ENCODE measurements at regions not wholly inside any gene's neighbourhood (a gene's known extent, or its start where the extent isn't known, plus 50 kb on each side); places are given as distances from the start of the nearest gene placed in this dataset.

DNA sequence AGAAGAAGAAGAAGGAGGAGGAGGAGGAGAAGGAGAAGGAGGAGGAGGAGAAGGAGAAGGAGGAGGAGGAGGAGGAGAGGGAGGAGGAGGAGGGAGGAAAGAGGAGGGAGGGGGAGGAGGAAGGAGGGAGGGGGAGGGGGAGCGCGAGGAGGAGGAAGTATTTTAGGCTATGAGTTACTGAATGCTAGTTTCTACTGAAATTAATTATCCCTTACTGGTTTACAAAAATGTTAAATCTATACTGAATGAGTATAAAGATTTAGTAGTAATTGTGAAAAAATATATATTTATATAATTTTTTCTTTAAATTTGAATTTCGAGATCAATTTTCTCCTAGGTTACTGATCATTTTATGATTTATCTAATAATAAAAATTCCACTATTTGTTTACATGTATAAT is 1769.0 kb upstream of the NUDT12 start:
- DNase-seq (no peak), ATAC-seq (no peak)
- no peaks in the 10 kb centered on the region for H3K9me3 ChIP-seq (ENCODE audit: control insufficient read depth, low read length)
- no peak overlapping the region for H3K4me3 ChIP-seq (ENCODE audit: low read length)
- WGBS = 80% methylated on average over 3 of the region's 3 CpGs
- no peaks in the 10 kb centered on the region for H3K4me1 ChIP-seq (ENCODE audit: control insufficient read depth, insufficient read depth, low read length)
- intact Hi-C loops (cut with DNase I) = no loop called here
- H3K27ac ChIP-seq (ENCODE audit: low read length) = no peak overlapping the region
- H3K27me3 ChIP-seq (ENCODE audit: control insufficient read depth, insufficient read depth) = no peaks in the 10 kb centered on the region

DNA sequence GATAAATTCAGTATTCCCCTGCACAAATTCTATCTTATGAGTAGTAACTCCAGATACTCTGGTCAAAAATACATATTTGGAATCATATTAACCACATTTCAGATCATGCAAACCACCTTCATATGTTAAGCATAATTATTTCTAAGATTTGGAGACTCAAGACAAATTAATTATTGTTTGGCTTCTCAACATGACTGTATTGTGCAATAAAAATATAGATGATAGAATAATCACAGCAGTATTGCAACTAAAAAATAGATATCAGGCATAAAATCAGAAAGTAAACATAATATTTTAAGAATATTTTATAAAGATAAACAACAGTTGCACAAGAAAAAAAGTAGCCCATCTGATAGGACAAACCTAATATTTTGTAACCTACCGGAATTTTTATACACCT is 1767.6 kb upstream of the NUDT12 start:
- Histone ChIP-seq H3K4me1 (ENCODE audit: control insufficient read depth, insufficient read depth, low read length) (no peaks in the 10 kb centered on the region), H3K9me3 (ENCODE audit: control insufficient read depth, low read length) (no peaks in the 10 kb centered on the region), H3K27ac (ENCODE audit: low read length) (no peak overlapping the region), H3K4me3 (ENCODE audit: low read length) (no peak overlapping the region), H3K27me3 (ENCODE audit: control insufficient read depth, insufficient read depth) (no peaks in the 10 kb centered on the region)
- WGBS = 81% methylated on average over 1 of the region's 1 CpG
- intact Hi-C loops (cut with DNase I) = no loop called here
- DNase-seq (no peak), ATAC-seq (no peak)

DNA sequence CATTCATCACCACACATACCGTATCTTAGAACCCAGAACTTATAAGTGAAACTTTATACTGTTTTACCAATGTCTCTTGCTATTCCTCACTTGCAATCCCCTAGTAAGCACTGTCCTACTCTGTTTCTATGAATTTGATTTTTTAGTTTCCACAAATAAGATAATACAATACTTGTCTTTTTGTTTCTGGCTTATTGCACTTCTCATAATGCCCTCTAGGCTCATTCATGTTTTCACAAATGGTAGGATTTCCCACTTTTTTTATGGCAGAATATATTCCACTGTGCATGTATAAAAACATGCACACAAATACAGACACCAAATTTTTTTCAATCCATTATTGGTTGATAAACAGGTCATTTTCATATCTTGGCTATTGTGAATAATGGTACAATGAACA is 1742.3 kb upstream of the NUDT12 start:
- Histone ChIP-seq H3K27me3 (ENCODE audit: control insufficient read depth, insufficient read depth) (no peaks in the 10 kb centered on the region), H3K9me3 (ENCODE audit: control insufficient read depth, low read length) (no peaks in the 10 kb centered on the region), H3K4me1 (ENCODE audit: control insufficient read depth, insufficient read depth, low read length) (no peaks in the 10 kb centered on the region), H3K27ac (ENCODE audit: low read length) (no peak overlapping the region), H3K4me3 (ENCODE audit: low read length) (no peak overlapping the region)
- ATAC-seq (no peak), DNase-seq (no peak)
- intact Hi-C loops (cut with DNase I) = no loop called here
- WGBS = 96% methylated on average over 1 of the region's 1 CpG

DNA sequence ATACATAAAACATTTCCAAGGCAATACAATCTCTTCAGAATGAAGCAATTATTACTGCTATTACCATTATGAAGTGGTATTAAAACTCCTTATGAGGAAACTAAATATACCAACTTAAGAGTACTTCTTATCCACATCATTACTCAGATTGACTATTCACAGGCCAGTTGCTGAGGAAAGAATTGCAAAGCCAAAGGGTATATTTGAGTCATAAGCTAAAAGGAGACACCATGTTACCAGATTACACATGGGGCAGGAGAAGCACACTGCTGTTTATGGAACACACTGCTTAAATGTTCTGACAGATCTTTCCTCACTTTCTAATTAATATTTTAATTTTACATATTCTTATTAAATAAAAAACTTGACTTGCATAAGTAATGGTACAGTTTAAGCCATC is 1726.4 kb upstream of the NUDT12 start:
- intact Hi-C loops (cut with DNase I) = no loop called here
- no peaks in the 10 kb centered on the region for H3K9me3 ChIP-seq (ENCODE audit: control insufficient read depth, low read length)
- ATAC-seq (no peak), DNase-seq (no peak)
- H3K27me3 ChIP-seq (ENCODE audit: control insufficient read depth, insufficient read depth) = no peaks in the 10 kb centered on the region
- no peaks in the 10 kb centered on the region for H3K4me1 ChIP-seq (ENCODE audit: control insufficient read depth, insufficient read depth, low read length)
- H3K4me3 ChIP-seq (ENCODE audit: low read length) = no peak overlapping the region
- no peak overlapping the region for H3K27ac ChIP-seq (ENCODE audit: low read length)

DNA sequence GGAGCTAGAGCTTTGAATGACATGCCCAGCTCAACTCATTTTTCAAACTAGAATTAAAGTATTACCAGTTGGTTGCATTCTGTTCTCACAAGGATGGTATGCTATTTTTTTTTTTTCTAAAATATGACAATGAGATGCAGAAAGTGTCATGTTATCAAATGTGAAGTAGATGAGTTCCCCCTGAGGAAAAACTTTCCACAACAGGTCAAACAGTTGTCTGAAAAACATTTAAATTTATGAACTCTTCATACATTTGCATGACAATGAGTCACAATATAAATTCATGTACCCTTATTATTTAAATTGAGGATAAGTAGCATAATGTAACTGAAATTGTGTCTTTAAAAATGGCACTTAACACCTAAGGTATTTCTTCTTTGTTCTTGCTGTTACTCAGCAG is 1720.5 kb upstream of the NUDT12 start:
- intact Hi-C loops (cut with DNase I) = no loop called here
- Histone ChIP-seq H3K27ac (ENCODE audit: low read length) (no peak overlapping the region), H3K4me1 (ENCODE audit: control insufficient read depth, insufficient read depth, low read length) (no peaks in the 10 kb centered on the region), H3K9me3 (ENCODE audit: control insufficient read depth, low read length) (no peaks in the 10 kb centered on the region), H3K27me3 (ENCODE audit: control insufficient read depth, insufficient read depth) (no peaks in the 10 kb centered on the region), H3K4me3 (ENCODE audit: low read length) (no peak overlapping the region)
- DNase-seq (no peak), ATAC-seq (no peak)

DNA sequence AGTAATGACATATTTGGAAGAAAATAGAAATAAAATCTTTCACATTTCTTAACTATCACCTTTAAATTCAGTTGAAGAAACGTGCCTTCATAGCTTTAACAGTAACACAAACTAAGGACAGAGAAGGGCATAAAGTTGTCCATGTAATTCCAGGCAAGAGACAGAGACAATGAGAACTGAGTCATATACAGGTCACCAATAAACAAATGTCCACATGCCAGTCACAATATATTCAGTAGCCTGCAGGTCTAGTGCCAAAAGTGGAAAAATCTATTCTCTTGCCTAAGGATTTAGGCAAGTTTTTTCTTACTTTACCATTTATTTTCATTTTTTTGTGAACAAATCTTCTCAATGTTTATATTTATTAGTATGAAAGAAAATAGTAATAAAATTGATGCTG is 1711.5 kb upstream of the NUDT12 start:
- Histone ChIP-seq H3K27me3 (ENCODE audit: control insufficient read depth, insufficient read depth) (no peaks in the 10 kb centered on the region), H3K9me3 (ENCODE audit: control insufficient read depth, low read length) (no peaks in the 10 kb centered on the region), H3K4me1 (ENCODE audit: control insufficient read depth, insufficient read depth, low read length) (no peaks in the 10 kb centered on the region), H3K4me3 (ENCODE audit: low read length) (no peak overlapping the region), H3K27ac (ENCODE audit: low read length) (no peak overlapping the region)
- intact Hi-C loops (cut with DNase I) = no loop called here
- DNase-seq (no peak), ATAC-seq (no peak)
- WGBS = 56% methylated on average over 1 of the region's 1 CpG

DNA sequence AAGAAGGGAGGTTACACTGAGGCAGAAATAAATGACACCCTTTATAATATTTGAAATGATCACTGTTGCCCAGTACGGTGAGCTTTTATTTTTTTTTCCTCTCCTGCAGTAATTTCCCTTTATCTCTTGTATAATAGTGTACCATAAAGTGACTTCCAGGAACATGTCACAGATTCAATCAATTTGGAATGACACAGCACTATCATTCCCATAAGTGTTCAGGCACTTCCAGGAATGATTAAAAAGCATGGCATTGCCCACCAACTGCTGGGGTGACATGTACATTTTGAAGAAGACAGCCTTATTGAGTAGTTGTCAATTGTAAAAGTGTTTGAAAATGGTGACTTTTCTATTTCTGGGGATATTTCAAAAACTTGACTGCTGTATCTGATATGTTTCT is 1700.9 kb upstream of the NUDT12 start:
- Histone ChIP-seq H3K4me1 (ENCODE audit: control insufficient read depth, insufficient read depth, low read length) (no peaks in the 10 kb centered on the region), H3K9me3 (ENCODE audit: control insufficient read depth, low read length) (no peaks in the 10 kb centered on the region), H3K4me3 (ENCODE audit: low read length) (no peak overlapping the region), H3K27me3 (ENCODE audit: control insufficient read depth, insufficient read depth) (no peaks in the 10 kb centered on the region), H3K27ac (ENCODE audit: low read length) (no peak overlapping the region)
- intact Hi-C loops (cut with DNase I) = no loop called here
- ATAC-seq = no peak
- 61% methylated on average over 1 of the region's 1 CpG for WGBS
- no peak for DNase-seq

DNA sequence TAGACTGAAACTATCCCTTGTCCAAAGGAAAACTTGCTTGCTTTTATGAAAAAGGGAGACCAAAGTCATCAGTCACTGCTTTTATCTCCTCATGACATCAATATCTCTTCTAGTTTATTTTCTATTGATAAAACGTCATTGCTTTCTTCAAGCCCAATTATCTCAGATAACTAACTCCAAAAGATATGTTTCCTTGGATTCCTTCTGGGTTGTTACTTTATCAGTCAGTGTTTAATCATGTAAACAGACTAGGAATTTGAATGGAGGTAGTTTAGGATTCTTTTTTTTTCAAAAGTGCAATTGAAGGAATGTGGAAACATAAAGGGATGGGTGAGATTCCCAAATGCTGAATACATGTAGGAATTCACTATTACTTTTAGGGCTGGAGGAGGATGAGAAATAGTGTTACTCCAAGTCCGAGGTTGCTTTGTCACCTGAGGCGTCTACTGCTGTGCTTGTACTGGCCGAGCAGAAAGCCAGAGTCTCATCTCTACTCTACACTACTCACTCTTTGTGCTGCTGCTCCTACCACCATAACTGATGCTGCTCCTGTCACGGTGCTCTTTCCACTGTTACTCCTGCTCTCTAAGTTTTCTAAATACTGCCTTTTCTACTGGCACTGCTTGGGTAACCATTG is 1697.1 kb upstream of the NUDT12 start:
- intact Hi-C loops (cut with DNase I) = no loop called here
- Histone ChIP-seq H3K9me3 (ENCODE audit: control insufficient read depth, low read length) (no peaks in the 10 kb centered on the region), H3K4me1 (ENCODE audit: control insufficient read depth, insufficient read depth, low read length) (no peaks in the 10 kb centered on the region), H3K27me3 (ENCODE audit: control insufficient read depth, insufficient read depth) (no peaks in the 10 kb centered on the region), H3K27ac (ENCODE audit: low read length) (no peak overlapping the region), H3K4me3 (ENCODE audit: low read length) (no peak overlapping the region)
- no peak for DNase-seq
- ATAC-seq = no peak
- 47% methylated on average over 5 of the region's 5 CpGs for WGBS

DNA sequence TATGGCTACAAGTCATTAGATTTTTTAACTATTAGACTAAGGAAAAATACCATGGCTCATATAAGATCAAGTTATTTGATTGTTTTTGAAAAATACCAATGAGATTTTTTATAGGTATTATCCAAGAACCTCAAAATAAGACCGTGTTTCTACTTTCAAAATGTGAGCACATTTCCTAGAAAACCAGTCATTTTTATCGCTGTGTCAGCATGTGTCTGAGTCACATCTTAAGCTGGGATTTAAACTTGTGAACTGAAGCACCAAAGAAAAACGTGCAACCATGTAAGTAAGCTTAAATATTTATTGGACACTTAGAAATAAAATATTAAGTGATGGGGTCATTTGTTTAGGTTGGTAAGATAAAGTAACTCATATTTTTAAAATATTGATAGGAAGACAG is 1676.0 kb upstream of the NUDT12 start:
- Histone ChIP-seq H3K27ac (ENCODE audit: low read length) (no peak overlapping the region), H3K4me3 (ENCODE audit: low read length) (no peak overlapping the region), H3K9me3 (ENCODE audit: control insufficient read depth, low read length) (no peaks in the 10 kb centered on the region), H3K27me3 (ENCODE audit: control insufficient read depth, insufficient read depth) (no peaks in the 10 kb centered on the region), H3K4me1 (ENCODE audit: control insufficient read depth, insufficient read depth, low read length) (no peaks in the 10 kb centered on the region)
- ATAC-seq = no peak
- WGBS = 60% methylated on average over 3 of the region's 3 CpGs
- no peak for DNase-seq
- intact Hi-C loops (cut with DNase I) = no loop called here

DNA sequence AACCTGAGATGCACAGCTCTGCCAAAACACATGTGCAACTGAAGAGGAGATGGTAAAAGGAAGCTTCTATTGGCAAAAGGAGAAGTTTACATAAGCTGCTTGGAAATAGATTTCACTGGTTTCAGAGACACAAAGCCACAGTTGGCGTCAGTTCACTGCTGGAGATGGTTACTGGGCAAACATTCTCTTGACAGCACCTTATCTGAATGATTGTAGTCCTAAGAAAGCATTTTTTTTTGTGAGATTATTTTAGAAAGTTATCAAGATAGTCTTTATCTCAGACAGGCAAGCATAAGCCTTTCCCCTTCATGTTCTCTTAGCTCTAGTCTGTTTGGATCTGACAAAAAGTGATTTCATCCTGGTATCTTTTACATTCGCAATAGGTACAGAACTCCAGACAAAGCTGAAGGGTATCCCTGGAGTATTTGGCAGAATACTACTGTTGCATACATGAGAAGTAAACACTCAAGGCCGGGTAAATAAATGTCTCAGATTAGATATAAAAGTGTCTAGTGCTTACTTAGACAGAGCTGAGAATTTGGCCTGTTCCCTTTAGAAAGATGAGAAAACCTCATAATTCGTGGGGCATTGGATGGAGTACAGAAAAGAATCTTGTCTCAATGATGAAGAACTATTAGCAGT is 1668.0 kb upstream of the NUDT12 start:
- no peaks in the 10 kb centered on the region for H3K27me3 ChIP-seq (ENCODE audit: control insufficient read depth, insufficient read depth)
- no peak overlapping the region for H3K27ac ChIP-seq (ENCODE audit: low read length)
- no peaks in the 10 kb centered on the region for H3K4me1 ChIP-seq (ENCODE audit: control insufficient read depth, insufficient read depth, low read length)
- ATAC-seq (no peak), DNase-seq (no peak)
- H3K9me3 ChIP-seq (ENCODE audit: control insufficient read depth, low read length) = no peaks in the 10 kb centered on the region
- H3K4me3 ChIP-seq (ENCODE audit: low read length) = no peak overlapping the region
- WGBS = 37% methylated on average over 4 of the region's 4 CpGs
- intact Hi-C loops (cut with DNase I) = no loop called here

DNA sequence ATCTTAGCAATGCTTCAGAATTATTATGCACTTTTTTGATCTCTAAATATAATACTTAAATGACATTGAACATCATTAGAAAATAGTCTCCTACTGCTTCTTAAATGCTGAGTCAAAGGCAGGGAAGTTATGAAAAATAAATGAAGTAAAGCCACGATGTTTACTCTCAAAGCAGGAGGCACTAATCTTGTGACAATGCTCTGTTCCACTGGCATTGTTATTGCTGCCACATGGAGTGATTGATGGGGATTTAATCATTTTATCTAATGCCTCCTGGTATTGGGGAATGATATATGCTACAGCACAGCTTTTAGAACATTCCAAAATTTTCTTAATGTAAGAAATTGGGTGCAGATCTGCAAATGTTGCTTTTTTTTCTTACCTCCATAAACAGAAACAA is 1655.4 kb upstream of the NUDT12 start:
- no peak overlapping the region for H3K4me3 ChIP-seq (ENCODE audit: low read length)
- no peaks in the 10 kb centered on the region for H3K27me3 ChIP-seq (ENCODE audit: control insufficient read depth, insufficient read depth)
- no peaks in the 10 kb centered on the region for H3K4me1 ChIP-seq (ENCODE audit: control insufficient read depth, insufficient read depth, low read length)
- DNase-seq (no peak), ATAC-seq (no peak)
- 17% methylated on average over 1 of the region's 1 CpG for WGBS
- intact Hi-C loops (cut with DNase I) = no loop called here
- no peak overlapping the region for H3K27ac ChIP-seq (ENCODE audit: low read length)
- no peaks in the 10 kb centered on the region for H3K9me3 ChIP-seq (ENCODE audit: control insufficient read depth, low read length)

DNA sequence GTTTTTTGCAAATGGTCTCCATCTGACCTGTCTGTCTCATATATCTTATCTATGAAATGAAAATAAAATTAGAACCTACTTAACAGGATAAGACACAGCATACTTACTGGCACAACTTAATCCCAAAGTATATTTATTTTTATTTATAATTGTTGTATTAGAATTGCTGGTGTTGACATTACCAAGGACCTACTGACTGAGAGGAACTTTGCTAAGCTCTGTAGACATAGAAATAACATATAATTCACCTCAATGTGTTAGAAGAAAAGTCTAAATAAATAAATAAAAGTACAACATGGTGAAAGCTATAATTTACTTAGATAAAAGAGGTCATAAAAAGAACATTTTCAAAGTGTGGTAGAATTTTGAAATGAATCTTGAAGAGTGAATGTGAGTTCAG is 1650.5 kb upstream of the NUDT12 start:
- DNase-seq (no peak), ATAC-seq (no peak)
- no peaks in the 10 kb centered on the region for H3K27me3 ChIP-seq (ENCODE audit: control insufficient read depth, insufficient read depth)
- no peaks in the 10 kb centered on the region for H3K9me3 ChIP-seq (ENCODE audit: control insufficient read depth, low read length)
- H3K27ac ChIP-seq (ENCODE audit: low read length) = no peak overlapping the region
- intact Hi-C loops (cut with DNase I) = no loop called here
- no peaks in the 10 kb centered on the region for H3K4me1 ChIP-seq (ENCODE audit: control insufficient read depth, insufficient read depth, low read length)
- H3K4me3 ChIP-seq (ENCODE audit: low read length) = no peak overlapping the region

All from right cardiac atrium (tissue), 5 donors.